HFFc6 (cell line): ENCODE measurements at regions not wholly inside any gene's neighbourhood (a gene's known extent, or its start where the extent isn't known, plus 50 kb on each side); places are given as distances from the start of the nearest gene placed in this dataset.

ENCODE experiments used
- DNase-seq: peaks from one replicate; pipeline ENCODE4 v3.0.0-alpha.2; 2018
- H3K27ac Mint-ChIP-seq: 2 replicates; pipeline ENCODE4 v1.8.0; 2020; ENCODE audit warnings: mild to moderate bottlenecking, mixed read lengths
- H3K27me3 Mint-ChIP-seq: 2 replicates; pipeline ENCODE4 v1.8.0; 2021; ENCODE audit warnings: mild to moderate bottlenecking, moderate library complexity, mixed read lengths; ENCODE audit not compliant: insufficient read depth
- H3K36me3 Mint-ChIP-seq: 2 replicates; pipeline ENCODE4 v1.8.0; 2021; ENCODE audit warnings: low read depth, mixed read lengths
- H3K4me1 Mint-ChIP-seq: 2 replicates; pipeline ENCODE4 v1.8.0; 2020; ENCODE audit warnings: low read depth, mixed read lengths
- H3K4me3 Mint-ChIP-seq: 2 replicates; pipeline ENCODE4 v1.8.0; 2020; ENCODE audit warnings: mild to moderate bottlenecking, moderate library complexity, mixed read lengths
- H3K9me3 Mint-ChIP-seq: 2 replicates; pipeline ENCODE4 v1.8.0; 2020; ENCODE audit warnings: mild to moderate bottlenecking, mixed read lengths
- TF ChIP-seq, protein P1 (sequence below): fragments of 200-600 bp; sonication (generic); IDR thresholded peaks from 2 replicates; pipeline ENCODE4 v1.5.0; 2021; ENCODE audit warnings: antibody characterized with exemption, mild to moderate bottlenecking

DNA sequence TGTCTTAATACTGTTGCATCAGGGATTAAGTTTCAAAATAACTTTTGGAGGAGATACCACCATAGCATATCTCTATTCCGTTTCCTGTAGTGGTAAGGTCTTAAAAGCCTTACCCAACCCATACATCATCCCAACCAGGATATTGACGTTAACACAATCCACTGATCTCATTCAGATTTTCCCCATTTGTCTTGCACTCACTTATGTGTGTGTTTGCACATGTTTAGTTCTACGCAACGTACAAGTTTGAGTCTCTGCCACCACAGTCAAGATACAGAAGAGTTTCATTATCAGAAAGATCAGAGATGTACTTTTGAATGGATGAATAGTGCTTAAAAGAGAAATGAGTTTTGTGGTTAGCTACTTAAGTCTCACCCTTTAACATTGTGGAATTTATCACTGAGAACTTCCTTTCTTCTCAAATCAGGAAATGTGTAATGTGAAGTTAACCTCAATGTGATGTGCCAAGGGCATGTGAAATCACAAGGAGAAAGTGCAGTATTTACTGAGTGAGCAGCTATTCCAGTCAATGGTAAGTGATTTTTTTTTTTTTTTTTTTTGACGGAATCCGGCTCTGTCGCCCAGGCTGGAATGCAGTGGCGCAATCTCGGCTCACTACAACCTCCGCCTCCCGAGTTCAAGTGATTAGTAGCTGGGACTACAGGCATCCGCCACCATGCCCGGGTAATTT is 69.2 kb upstream of the EPHA4 start:
- peaks cover 6% of the 10 kb centered on the region; the same call in 1 of the 2 replicates for H3K4me1 Mint-ChIP-seq
- H3K9me3 Mint-ChIP-seq: peaks cover 9% of the 10 kb centered on the region; the same call in 1 of the 2 replicates
- no peak for DNase-seq
- H3K27me3 Mint-ChIP-seq: no peaks in the 10 kb centered on the region; the same call in 1 of the 2 replicates
- TF ChIP-seq, protein P1, sequence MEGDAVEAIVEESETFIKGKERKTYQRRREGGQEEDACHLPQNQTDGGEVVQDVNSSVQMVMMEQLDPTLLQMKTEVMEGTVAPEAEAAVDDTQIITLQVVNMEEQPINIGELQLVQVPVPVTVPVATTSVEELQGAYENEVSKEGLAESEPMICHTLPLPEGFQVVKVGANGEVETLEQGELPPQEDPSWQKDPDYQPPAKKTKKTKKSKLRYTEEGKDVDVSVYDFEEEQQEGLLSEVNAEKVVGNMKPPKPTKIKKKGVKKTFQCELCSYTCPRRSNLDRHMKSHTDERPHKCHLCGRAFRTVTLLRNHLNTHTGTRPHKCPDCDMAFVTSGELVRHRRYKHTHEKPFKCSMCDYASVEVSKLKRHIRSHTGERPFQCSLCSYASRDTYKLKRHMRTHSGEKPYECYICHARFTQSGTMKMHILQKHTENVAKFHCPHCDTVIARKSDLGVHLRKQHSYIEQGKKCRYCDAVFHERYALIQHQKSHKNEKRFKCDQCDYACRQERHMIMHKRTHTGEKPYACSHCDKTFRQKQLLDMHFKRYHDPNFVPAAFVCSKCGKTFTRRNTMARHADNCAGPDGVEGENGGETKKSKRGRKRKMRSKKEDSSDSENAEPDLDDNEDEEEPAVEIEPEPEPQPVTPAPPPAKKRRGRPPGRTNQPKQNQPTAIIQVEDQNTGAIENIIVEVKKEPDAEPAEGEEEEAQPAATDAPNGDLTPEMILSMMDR: no peak
- H3K4me3 Mint-ChIP-seq: no peak overlapping the region; the same call in 1 of the 2 replicates
- H3K27ac Mint-ChIP-seq: no peak overlapping the region
- H3K36me3 Mint-ChIP-seq: no peaks in the 10 kb centered on the region

DNA sequence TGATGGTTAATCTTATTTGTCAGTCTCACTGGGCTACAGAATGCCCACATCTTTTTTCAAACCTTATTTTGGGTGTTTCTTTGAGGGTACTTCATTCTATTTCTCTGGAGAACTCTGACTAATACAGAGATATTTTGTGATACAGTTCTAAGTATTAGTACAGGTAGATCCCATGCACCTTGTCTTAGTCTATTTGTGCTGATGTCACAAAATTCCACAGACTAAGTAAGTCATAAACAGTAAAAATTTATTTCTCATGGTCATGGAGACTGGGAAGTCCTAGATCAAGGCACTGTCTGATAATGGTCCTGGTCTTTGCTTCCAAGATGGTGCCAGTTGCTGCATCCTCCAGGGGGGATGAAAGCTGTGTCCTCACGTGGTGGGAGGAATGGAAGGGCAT is 68.6 kb upstream of the EPHA4 start:
- no peak for DNase-seq
- Mint-ChIP-seq H3K4me3 (no peak overlapping the region), H3K27me3 (no peaks in the 10 kb centered on the region; the same call in 1 of the 2 replicates), H3K4me1 (peaks cover 6% of the 10 kb centered on the region; the same call in 1 of the 2 replicates), H3K27ac (no peak overlapping the region), H3K9me3 (peaks cover 5% of the 10 kb centered on the region; the same call in 1 of the 2 replicates), H3K36me3 (no peaks in the 10 kb centered on the region)
- TF ChIP-seq, protein P1: no peak

DNA sequence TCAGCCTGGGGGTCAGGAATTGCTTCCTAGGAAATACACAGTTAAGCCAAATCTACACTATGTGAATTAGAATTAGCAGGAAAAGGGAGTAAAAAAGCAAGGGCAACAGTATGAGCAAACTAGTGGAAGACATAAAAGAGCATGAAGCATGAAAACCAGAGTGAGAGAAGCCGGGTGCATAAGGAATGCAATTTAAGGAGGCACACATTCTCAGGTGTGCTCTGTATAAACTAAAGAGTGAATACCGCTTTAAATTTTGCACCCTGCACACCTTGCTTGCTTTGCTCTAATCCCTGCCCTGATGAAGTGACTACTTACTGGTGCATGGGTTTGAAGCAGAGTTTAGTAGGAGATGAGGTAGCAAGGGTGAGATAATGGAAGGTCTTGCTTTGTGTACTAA is 65.7 kb upstream of the EPHA4 start:
- H3K9me3 Mint-ChIP-seq: peaks cover 5% of the 10 kb centered on the region; the same call in 1 of the 2 replicates
- TF ChIP-seq, protein P1: no peak
- H3K27me3 Mint-ChIP-seq: no peaks in the 10 kb centered on the region; the same call in 1 of the 2 replicates
- DNase-seq: no peak
- H3K27ac Mint-ChIP-seq: no peak overlapping the region
- no peaks in the 10 kb centered on the region for H3K36me3 Mint-ChIP-seq
- H3K4me1 Mint-ChIP-seq: peaks cover 6% of the 10 kb centered on the region; the same call in 1 of the 2 replicates
- H3K4me3 Mint-ChIP-seq: no peak overlapping the region

DNA sequence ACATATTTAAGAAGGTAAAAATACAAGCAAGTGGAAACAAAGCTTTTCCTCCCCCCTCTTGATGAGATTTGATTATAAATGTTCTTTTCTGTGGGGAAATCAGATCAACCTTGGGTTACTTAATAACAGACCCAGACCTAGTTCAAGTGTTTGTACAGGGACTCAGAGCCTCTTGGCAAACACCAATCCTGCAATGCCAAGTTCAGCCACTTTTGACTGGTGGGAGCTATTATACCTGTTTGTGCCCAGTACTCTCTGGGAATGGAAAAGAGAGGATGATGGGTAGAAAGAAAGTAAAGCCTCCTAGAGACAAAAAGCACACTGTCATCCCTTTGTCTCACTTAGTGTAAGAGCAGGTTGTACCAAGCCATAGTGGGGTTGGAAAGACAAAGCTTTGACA is 63.8 kb upstream of the EPHA4 start:
- H3K9me3 Mint-ChIP-seq: no peaks in the 10 kb centered on the region
- H3K27me3 Mint-ChIP-seq: no peaks in the 10 kb centered on the region; the same call in 1 of the 2 replicates
- H3K4me1 Mint-ChIP-seq: peaks cover 2% of the 10 kb centered on the region; the same call in 1 of the 2 replicates
- H3K36me3 Mint-ChIP-seq: no peaks in the 10 kb centered on the region
- H3K27ac Mint-ChIP-seq: no peak overlapping the region
- TF ChIP-seq, protein P1: no peak; the same call in 1 of the 2 replicates
- DNase-seq: no peak
- H3K4me3 Mint-ChIP-seq: no peak overlapping the region

DNA sequence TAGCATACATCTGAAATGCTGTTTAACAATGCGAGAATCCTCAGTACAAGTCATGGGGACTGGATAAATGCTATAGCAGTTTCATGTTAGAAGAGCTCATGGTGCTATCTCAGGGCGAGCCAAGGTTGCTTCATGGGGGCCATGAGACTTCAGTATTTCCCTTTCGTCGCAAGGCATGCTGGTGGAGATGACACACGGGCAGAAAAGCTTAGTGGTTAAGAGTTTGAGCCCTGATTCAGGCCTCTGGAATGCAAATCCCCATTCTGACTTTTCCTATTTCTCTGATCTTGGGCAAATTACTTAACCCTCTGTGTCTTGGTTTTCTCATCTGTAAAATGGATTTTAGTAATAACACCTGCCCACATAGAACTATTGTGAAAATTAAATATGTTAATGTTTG is 57.4 kb upstream of the EPHA4 start:
- Mint-ChIP-seq H3K4me3 (peak overlapping the region; percentile 7; the same call in 1 of the 2 replicates), H3K36me3 (no peaks in the 10 kb centered on the region), H3K27me3 (no peaks in the 10 kb centered on the region), H3K9me3 (no peaks in the 10 kb centered on the region), H3K4me1 (peaks cover 43% of the 10 kb centered on the region), H3K27ac (peak overlapping the region; percentile 63; the same call in 1 of the 2 replicates)
- TF ChIP-seq, protein P1: no peak
- DNase-seq: peak; percentile 74
